Right ventricle myocardium inferior (tissue), 1 donor: ENCODE measurements at regions not wholly inside any gene's neighbourhood (a gene's known extent, or its start where the extent isn't known, plus 50 kb on each side); places are given as distances from the start of the nearest gene placed in this dataset.
"Not testable (repeated sequence)": the region's sequence is repeated elsewhere in the genome, so short reads cannot be mapped to it uniquely, and the experiment has no call there.

Source experiments
- ATAC-seq: fragments of 200-7000 bp; cut with Tn5 transposase; one replicate; pipeline ENCODE4 v1.9.1; 2020; ENCODE audit warnings: mild to moderate bottlenecking, moderate library complexity
- DNase-seq: peaks from one replicate; pipeline ENCODE4 v3.0.0; 2021; ENCODE audit errors: missing footprints
- intact Hi-C: fragments of 100-400 bp; cut with DNase I; formaldehyde crosslinking; loops from one replicate; pipeline ENCODE4 v1.11.0; 2022
- donor health status: DM: no; HTN: yes; CAD: no; lungs with severe emphysema.

DNA sequence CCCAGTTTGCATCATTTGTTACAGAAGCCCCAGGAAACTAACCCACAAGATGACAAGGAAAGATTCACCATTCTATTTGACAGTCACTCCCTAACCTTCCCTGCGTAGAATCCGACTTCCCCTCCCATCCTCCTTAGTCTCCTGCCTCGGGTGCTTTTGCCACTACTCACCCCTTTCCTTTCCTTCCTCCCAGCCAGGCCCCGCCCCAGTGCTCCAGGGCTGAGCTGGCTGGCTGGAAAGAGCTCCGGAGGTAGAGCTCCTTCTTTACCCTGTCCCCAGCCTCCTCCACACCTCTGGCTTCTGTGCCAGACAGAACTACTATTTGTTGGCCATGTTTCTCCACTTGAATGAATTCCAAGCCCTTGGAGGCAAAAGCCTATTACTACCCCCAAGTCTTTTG, 317.6 kb upstream of the NCKAP5 start:
- no peak for ATAC-seq
- intact Hi-C loops = loop anchor here (5.0 to 10.0 kb wide), 5 partner anchors 106 to 1009 kb away; no protein-coding TSS in a partner anchor
- DNase-seq = no peak

DNA sequence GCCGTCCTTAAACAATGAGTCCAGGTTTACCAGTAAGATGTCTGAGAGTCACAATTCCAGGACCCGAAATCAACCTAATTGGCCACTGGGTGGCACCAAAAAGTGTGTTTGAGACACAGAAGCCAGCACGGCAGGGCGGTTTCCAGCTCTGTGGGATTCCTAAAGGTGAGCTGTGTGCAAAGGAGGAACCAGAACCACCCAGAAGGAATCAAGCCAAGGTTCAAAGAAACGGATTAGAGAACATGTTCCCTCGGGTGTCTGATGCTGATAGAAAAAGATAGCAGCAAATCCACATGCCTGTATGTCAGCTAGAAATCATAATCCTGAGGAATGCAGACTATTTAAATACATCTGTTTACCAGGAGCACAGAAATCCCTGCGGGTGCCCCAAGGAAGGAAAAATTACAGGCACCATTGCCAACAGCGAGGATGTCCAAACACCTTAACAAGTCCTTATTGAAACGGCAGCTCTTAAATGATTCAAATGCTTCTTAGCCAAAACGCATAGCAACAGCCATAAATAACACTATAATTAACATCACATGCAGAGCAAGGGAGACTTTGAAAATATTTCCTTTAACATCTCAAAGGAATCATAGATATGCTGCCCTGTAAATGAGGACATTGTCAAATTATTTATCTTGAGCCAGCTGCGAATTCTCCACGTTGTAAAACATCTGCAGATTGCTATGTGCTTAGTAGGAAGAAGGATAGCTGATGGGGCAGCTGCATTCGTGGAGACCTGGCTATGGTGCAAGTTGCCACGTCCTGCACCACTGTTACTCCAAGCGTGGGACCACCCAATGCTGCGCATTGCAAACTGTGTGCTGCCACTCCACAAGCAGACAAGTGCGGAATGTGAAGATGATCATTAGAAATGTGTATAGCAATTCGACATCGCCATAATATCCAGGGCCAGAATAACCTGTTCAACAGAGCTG, 318.7 kb upstream of the NCKAP5 start:
- ATAC-seq (peak; percentile 76), DNase-seq (peak; percentile 79)
- intact Hi-C loops = loop anchor here (5.0 to 10.0 kb wide), 5 partner anchors 105 to 1008 kb away; no protein-coding TSS in a partner anchor

DNA sequence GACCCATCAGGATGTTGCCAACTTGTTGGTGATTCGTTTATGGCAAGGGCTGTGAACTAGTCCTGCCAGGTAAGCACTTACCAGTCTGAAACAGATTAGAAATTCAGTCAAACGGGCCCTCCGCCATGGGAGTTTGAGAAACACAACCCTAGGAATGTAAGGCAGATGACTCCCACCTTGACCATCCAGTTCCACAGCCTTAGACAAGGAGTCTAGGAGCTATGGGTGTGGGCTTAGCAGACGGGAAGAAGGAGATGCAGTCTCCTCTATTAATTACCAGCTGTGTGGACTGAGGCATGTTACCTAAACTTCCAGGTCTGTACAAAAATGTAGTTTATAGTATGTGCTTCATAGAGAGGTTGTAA, 319.4 kb upstream of the NCKAP5 start:
- intact Hi-C loops = loop anchor here (5.0 to 10.0 kb wide), 5 partner anchors 105 to 1007 kb away; no protein-coding TSS in a partner anchor

DNA sequence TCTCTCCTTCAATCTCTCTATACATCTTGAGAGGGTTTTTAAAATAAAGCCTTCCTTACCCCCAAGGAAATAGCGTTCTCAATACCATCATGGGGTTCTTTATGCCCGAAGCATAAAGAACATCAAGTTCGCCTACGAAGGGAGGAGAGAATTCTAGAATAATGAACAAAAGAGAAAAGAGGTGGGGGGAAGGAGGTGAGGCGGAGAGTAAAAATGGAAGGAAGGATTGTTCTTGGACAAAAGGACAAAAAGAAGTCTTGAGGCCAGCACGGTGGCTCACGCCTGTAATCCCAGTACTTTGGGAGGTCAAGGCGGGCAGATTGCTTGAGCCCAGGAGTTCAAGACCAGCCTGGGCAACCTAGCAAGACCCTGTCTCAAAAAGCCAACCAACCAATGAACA, 319.8 kb upstream of the NCKAP5 start:
- no peak for DNase-seq
- ATAC-seq = no peak
- intact Hi-C loops = loop anchor here (5.0 to 10.0 kb wide), 5 partner anchors 104 to 1007 kb away; no protein-coding TSS in a partner anchor

More for the DNA sequence above, 319.4 kb upstream of the NCKAP5 start:
- ATAC-seq = no peak
- DNase-seq = no peak

DNA sequence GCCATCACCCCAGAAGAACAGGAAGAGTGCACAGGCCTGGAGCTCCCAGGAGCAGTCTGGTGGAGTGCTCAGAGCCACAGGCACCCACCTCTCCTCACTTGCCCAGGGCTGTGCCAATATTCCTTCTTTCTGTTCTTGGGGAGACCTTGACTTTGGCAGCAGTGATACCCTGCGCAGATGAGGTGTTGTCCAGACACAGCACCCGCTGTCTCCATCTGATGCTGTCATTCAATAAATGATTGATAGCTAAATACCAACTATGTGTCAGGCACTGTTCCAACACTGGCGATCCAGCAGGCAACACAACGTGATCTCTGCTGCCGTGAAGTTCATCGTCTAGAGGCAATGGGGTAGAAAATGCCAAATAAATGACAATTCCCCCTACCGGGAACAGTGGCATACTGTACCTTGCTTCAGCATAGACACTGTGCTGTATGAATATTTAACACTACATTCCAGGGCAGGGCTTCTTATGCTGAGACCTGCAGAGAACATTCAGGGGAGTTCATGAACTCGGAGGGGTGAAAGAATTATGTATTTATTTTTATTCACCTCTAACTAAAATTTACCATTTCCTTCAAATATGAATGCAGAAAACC, 320.5 kb upstream of the NCKAP5 start:
- DNase-seq (no peak), ATAC-seq (no peak)
- intact Hi-C loops = loop anchor here (5.0 to 10.0 kb wide), 5 partner anchors 104 to 1006 kb away; no protein-coding TSS in a partner anchor

DNA sequence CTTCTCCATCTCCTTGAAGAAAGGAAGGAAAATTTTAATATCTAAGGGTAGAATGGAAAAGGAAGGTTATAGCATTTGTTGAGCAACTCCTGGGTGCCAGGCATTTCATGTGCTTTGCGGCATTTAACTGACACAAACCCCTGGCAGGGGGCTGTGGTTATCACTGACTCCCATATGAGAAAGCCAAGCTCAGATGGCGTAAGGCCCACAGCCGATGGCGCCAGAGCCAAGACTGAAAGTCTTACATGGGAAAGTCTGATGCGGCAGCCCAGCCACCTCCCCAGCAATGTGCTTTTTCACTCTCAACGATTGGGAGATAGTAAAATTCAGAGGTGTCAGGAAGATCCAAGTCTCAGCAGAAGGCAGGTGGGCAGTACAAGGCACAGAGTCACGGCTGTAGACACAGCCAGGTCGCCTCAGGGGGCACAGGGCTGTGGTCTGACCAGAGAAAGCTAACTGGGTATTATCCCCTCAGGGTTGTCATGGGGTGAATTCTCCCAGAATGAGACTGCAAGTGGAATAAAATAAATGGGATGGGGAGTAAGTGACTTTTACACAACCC, 324.2 kb upstream of the NCKAP5 start:
- intact Hi-C loops = no loop called here
- DNase-seq (no peak), ATAC-seq (peak; percentile 31)

DNA sequence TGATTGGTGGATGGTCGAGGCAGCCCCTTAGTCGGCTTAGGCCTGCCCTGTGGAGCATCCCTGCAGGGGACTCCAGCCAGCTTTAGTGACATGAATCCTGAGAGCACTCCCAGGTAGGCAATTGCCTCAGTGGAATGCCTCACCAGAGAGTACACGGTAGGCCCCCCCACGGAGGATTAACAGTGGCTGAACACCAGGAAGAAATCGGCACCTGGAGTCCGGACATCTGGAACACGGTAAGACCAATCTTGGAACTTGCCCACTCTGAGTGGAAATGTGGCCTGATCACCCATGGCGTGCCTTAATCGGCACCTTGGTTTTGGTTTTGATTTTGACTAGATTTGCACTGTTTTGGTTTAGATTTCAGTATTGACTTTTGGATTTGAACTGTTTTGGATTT, 326.2 kb upstream of the NCKAP5 start:
- ATAC-seq = no peak
- intact Hi-C loops = no loop called here
- DNase-seq = no peak

DNA sequence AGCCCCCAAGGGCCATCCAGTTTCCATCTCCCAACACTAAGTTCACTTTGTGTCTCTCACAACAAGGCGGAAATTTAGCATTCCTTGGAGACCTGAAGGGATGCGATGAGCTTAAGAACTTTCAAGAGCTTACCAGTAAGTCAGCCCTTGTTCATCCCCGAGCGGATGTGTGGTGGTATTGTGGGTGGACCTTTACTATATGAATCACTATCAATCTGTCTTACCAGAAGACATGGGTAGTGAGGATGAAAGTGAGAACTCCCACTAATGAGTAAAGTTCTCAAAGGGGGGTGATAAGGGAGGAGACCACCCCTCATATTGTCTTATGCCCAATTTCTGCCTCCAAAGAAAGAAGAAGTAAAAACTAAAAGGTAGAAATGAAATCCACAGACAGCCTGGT, 329.6 kb upstream of the NCKAP5 start:
- ATAC-seq, intact Hi-C loops, DNase-seq: not testable (repeated sequence)

DNA sequence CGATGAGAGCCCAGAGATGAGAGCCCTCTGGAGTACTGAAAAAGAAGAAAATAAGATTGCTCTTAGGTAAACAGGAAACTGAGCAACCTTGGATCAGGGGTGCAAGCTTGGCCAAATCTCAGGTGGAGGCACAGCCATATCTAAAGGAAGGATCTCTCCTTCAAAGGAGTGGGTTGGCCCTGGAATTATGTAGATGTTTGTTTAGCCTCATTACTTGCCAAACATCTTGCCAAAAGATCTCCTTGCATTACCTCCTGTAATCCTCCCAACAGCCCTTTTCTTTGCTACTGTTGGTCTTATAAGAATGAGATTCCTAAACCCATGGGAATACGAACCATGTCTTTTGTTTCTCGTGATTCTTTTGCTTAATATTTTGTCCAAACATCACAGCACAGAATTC, 332.6 kb upstream of the NCKAP5 start:
- no peak for ATAC-seq
- DNase-seq = no peak

DNA sequence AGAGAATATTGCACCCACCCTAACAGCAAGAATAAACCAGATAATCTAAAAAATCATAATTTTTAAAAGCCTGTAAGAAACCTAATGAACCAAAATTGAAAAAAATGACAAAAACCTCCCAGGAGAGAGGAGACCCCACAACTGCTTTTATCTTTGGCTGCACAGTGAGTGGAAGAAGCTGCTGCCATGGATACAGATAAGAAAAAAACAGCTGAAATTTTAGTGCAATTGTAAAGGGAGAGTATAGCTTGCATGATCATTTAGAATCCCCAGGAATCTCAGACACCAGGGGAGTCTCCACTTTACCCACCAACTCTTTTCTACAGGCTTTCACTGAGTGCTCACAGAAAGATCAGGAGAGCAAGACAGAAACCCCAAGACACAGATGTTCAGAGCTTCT, 338.1 kb upstream of the NCKAP5 start:
- intact Hi-C loops = no loop called here
- DNase-seq = no peak
- ATAC-seq = no peak

More for the DNA sequence above, 332.6 kb upstream of the NCKAP5 start:
- intact Hi-C loops = no loop called here

DNA sequence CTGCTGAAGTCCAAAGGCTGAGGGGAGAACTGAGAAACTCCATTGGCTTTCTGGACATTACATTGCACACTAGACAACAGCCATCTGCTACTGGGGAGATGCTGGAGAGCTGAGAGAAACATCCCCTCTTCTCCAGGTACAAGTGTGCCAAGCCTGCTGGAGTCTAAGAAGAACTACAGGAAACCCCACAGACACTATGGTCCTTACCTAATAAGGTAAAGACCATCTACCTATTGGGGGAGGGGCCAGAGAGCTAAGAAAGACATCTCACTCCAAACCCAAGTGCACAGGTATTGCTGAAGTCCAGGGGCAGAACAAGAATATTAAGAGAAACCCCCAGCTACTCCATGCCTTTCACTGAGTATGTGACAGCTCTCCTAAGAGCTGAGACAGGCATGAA, 338.7 kb upstream of the NCKAP5 start:
- ATAC-seq = no peak
- intact Hi-C loops = no loop called here

DNA sequence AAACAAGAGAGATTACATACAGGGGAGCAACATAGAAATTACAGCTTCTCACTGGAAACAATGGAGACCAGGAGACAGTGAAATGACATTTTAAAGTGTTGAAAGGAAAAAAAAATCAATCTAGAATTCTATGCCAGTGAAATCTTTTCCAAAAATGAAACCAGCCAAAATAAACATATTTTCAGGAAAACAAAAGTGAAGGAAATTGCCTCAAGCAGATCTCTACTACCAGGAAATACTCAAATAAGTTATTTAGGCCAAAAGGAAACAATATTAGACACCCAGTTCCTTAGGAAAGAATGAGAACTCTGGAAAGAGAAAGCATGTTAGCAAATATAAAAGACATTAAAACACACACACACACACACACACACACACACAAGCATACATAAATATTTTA, 339.9 kb upstream of the NCKAP5 start:
- ATAC-seq (no peak), DNase-seq (no peak)
- intact Hi-C loops = no loop called here

More for the DNA sequence above, 338.7 kb upstream of the NCKAP5 start:
- DNase-seq = no peak

DNA sequence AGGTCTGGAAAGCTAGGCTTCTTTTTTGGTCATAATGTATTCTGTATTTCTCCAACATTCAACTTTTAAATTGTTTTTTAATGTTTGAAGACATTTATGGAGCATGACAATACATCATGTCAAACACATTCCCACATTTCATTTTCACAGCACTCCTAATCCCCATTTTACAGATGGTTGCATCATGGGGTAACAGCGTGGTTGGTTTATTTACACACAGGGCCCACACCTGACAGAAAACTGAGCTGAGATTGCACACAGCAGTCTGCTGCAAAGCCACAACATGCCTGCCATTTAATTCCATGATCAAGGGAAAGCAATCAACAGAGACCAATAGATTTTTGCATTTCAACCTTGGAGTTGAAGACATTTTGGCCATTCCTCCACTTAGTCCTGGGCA, 335.7 kb upstream of the MGAT5 start:
- intact Hi-C loops = no loop called here
- ATAC-seq = no peak
- DNase-seq = no peak

DNA sequence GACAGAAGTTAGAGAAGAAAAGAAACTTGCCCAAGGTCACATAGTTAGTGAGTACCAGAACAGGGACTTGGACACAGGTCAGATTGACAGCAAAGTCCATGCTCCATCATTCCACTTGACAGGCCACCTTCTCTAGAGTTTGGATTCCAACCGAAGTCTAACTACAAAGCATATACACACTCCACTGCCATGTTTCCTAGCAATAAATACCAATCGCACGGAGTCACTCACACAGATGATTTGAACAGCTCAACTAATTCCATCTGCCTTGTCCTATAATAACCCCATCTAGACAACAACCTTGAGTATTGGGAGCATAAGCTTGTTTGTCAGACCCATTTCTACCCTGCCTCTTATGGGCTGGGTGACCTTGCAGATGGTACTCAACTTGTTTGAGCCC, 334.6 kb upstream of the MGAT5 start:
- DNase-seq = no peak
- ATAC-seq = no peak
- intact Hi-C loops = no loop called here

DNA sequence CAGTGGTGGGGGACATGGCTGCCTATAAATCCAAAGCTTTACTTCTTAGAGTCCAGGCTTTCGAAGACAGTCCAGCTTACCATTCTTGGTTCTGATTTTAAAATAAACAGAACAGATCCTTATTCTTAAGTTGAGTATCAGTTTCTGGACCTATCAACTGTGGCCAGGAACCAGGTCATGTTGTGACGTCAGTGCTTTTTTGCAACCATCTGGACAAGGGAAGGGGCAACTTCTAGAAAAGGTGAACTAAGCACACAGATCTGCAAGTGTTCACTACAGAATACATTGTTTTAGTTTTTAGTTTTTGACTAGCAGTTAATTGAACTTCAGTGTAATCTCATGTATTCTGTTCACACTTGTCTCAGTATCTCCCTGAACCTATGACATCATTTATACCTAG, 326.0 kb upstream of the MGAT5 start:
- ATAC-seq (no peak), DNase-seq (no peak)
- intact Hi-C loops = no loop called here

DNA sequence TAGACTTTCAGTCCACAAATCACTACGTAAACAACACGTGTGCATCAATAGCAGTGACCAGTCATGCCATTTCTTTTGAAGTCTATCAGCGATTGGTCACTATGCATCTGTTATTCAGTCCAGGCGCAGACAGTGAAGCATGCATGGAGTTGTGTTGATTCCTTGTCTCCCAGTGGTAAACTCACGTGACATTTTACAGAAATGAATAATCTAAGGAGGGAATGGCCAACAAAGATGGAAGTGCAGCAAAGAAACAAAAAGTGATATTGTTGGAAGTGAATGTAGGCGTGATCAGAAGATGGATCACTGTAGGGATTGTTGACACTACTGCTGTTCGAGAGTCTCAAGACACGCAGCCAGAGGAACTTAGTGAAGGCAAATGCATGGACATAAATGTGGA, 317.8 kb upstream of the MGAT5 start:
- intact Hi-C loops = no loop called here
- no peak for ATAC-seq
- no peak for DNase-seq

DNA sequence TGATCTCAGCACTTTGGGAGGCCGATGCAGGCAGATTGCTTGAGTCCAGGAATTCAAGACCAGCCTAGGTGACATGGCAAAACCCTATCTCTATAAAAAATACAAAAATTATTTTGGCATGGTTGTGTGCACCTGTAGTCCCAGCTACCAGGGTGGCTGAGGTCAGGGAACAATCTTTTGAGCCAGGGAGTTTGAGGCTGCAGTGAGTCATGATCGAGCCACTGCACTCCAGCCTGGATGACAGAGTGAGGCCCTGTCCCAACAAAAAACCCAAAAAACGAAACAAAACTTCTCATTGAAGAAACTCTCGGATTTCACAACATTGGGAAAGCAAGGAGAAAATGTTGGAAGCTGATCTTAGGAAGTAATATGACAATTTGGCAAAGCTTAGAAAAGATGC, 317.3 kb upstream of the MGAT5 start:
- intact Hi-C loops = no loop called here
- DNase-seq (no peak), ATAC-seq (no peak)

DNA sequence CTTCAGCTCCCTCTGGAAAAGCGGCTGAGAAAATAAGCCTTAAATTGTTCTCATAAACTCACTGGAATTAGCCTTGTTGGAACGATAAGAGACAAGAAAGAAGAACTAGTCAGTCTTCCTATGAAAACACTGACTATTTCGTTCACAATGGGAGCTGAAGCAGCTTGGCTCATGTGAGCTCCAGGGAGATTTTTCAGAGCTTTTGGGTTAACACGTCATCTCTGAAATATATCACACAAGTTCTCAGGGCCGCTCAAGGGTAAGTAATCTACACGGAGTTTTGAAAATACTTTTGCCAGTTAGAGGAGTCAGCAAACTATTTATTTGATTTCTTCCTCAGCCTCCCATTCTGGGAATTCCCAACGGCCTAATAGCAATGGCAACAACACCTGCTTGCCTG, 316.2 kb upstream of the MGAT5 start:
- ATAC-seq (no peak), DNase-seq (no peak)
- intact Hi-C loops = no loop called here

DNA sequence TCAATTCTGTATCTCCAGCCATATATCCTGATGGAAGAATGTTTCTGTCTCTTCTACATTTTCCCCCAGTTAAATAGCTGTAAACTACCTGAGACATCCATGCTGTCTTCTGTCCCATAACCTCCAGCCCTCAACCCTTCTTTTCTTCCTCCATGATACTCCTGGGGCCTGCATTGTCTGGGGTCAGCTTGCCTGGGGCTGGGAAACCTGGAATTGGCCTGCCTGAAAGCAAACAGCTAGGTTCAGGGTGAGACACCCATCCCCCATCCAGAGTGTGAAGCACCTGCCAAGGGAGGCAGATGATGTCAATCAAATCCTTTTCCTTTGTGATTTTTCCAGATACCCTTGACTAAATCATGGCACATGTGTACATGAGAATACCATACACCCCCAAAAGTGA, 313.7 kb upstream of the MGAT5 start:
- intact Hi-C loops = no loop called here
- ATAC-seq (no peak), DNase-seq (no peak)

DNA sequence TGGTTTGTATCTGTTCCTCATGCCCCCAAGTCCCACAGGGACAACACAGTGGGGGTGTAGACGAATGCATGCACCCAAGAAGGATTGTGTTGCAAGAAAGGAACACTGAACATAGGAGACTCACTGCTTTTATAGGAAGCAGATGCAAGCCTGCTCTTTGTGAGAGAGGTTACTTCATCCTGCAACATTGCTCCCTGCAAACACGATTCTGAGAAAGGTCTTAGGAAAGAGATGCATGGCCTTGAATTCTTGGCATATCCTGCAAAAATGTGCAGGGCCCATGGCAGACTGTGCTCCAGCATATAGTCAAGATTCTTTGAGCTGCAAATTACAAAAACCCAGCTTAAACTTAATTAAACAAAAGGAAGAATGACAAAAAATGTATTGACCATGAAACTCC, 312.2 kb upstream of the MGAT5 start:
- intact Hi-C loops = no loop called here
- ATAC-seq (no peak), DNase-seq (no peak)
